HG03135 (cell line): ENCODE measurements at regions not wholly inside any gene's neighbourhood (a gene's known extent, or its start where the extent isn't known, plus 50 kb on each side); places are given as distances from the start of the nearest gene placed in this dataset.

ENCODE experiments used
- ATAC-seq: cut with Tn5 transposase; IDR thresholded peaks from one replicate; pipeline ENCODE4 v1.9.1; 2021; ENCODE audit warnings: mild to moderate bottlenecking, moderate library complexity; ENCODE audit not compliant: unreplicated experiment

GRCh38 chr14:44720707-44721106 lies 213.6 kb upstream of the FSCB start:
- no peak for ATAC-seq

GRCh38 chr14:44712024-44712815 lies 205.1 kb upstream of the FSCB start:
- no peak for ATAC-seq

GRCh38 chr14:44701563-44702263 lies 194.6 kb upstream of the FSCB start:
- ATAC-seq, result no peak

GRCh38 chr14:44700694-44701093 lies 193.6 kb upstream of the FSCB start:
- ATAC-seq, result no peak

GRCh38 chr14:44700184-44700583 lies 193.1 kb upstream of the FSCB start:
- ATAC-seq, result no peak

- no peak for ATAC-seq
Observed at GRCh38 chr14:44699391-44699790, 192.3 kb upstream of the FSCB start.

GRCh38 chr14:44669496-44669895 lies 162.4 kb upstream of the FSCB start:
- no peak for ATAC-seq

- no peak for ATAC-seq
Observed at GRCh38 chr14:44663136-44663535, 156.1 kb upstream of the FSCB start.

- ATAC-seq, result no peak
Observed at GRCh38 chr14:44662250-44662891, 155.3 kb upstream of the FSCB start.

GRCh38 chr14:44658389-44658696 lies 151.3 kb upstream of the FSCB start:
- ATAC-seq, result no peak

GRCh38 chr14:44657696-44658388 lies 150.8 kb upstream of the FSCB start:
- ATAC-seq, result no peak

- ATAC-seq, result no peak
Observed at GRCh38 chr14:44657203-44657602, 150.1 kb upstream of the FSCB start.

- ATAC-seq, result no peak
Observed at GRCh38 chr14:44654591-44654990, 147.5 kb upstream of the FSCB start.

- no peak for ATAC-seq
Observed at GRCh38 chr14:44653641-44654040, 146.6 kb upstream of the FSCB start.

- ATAC-seq, result no peak
Observed at GRCh38 chr14:44652640-44653039, 145.6 kb upstream of the FSCB start.

GRCh38 chr14:44649061-44649460 lies 142.0 kb upstream of the FSCB start:
- no peak for ATAC-seq

GRCh38 chr14:44640416-44640815 lies 133.3 kb upstream of the FSCB start:
- no peak for ATAC-seq

- ATAC-seq, result no peak
Observed at GRCh38 chr14:44639781-44640385, 132.8 kb upstream of the FSCB start.

GRCh38 chr14:44634692-44635091 lies 127.6 kb upstream of the FSCB start:
- no peak for ATAC-seq

- no peak for ATAC-seq
Observed at GRCh38 chr14:44626423-44626822, 119.3 kb upstream of the FSCB start.

- no peak for ATAC-seq
Observed at GRCh38 chr14:44625098-44625497, 118.0 kb upstream of the FSCB start.
